LHCN-M2 (cell line): ENCODE measurements at regions not wholly inside any gene's neighbourhood (a gene's known extent, or its start where the extent isn't known, plus 50 kb on each side); places are given as distances from the start of the nearest gene placed in this dataset.
"Not testable (repeated sequence)": the region's sequence is repeated elsewhere in the genome, so short reads cannot be mapped to it uniquely, and the experiment has no call there.

Experiments
- DNase-seq: peaks from one replicate; pipeline ENCODE4 v3.0.0-alpha.2; 2012; ENCODE audit warnings: low read depth

- DNase-seq = not testable (repeated sequence)
These were observed 302.4 kb downstream of the GOLGA6L6 start for GRCh38 chr15:20239186-20239585.

GRCh38 chr15:20237256-20238020 is 304.2 kb downstream of the GOLGA6L6 start:
- DNase-seq = not testable (repeated sequence)

- DNase-seq = not testable (repeated sequence)
These were observed 305.9 kb downstream of the GOLGA6L6 start for GRCh38 chr15:20235728-20236127.

GRCh38 chr15:20234006-20234540 is 307.5 kb downstream of the GOLGA6L6 start:
- DNase-seq = not testable (repeated sequence)

GRCh38 chr15:20232457-20232856 is 309.1 kb downstream of the GOLGA6L6 start:
- not testable (repeated sequence) for DNase-seq

GRCh38 chr15:20230656-20231055 is 310.9 kb downstream of the GOLGA6L6 start:
- not testable (repeated sequence) for DNase-seq

GRCh38 chr15:20228791-20229190 is 312.8 kb downstream of the GOLGA6L6 start:
- not testable (repeated sequence) for DNase-seq

GRCh38 chr15:20227119-20227853 is 314.3 kb downstream of the GOLGA6L6 start:
- not testable (repeated sequence) for DNase-seq

- not testable (repeated sequence) for DNase-seq
These were observed 315.1 kb downstream of the GOLGA6L6 start for GRCh38 chr15:20226531-20226930.

GRCh38 chr15:20221063-20221462 is 320.5 kb downstream of the GOLGA6L6 start:
- not testable (repeated sequence) for DNase-seq

- not testable (repeated sequence) for DNase-seq
These were observed 322.4 kb downstream of the GOLGA6L6 start for GRCh38 chr15:20219171-20219570.

- DNase-seq = not testable (repeated sequence)
These were observed 325.9 kb downstream of the GOLGA6L6 start for GRCh38 chr15:20215700-20216099.

- DNase-seq = not testable (repeated sequence)
These were observed 327.5 kb downstream of the GOLGA6L6 start for GRCh38 chr15:20214101-20214500.

GRCh38 chr15:20211508-20211907 is 330.1 kb downstream of the GOLGA6L6 start:
- DNase-seq = not testable (repeated sequence)

GRCh38 chr15:20209973-20210372 is 331.6 kb downstream of the GOLGA6L6 start:
- not testable (repeated sequence) for DNase-seq

- DNase-seq = not testable (repeated sequence)
These were observed 334.0 kb downstream of the GOLGA6L6 start for GRCh38 chr15:20207607-20208006.

- not testable (repeated sequence) for DNase-seq
These were observed 334.4 kb downstream of the GOLGA6L6 start for GRCh38 chr15:20207198-20207597.

- DNase-seq = not testable (repeated sequence)
These were observed 337.3 kb downstream of the GOLGA6L6 start for GRCh38 chr15:20204177-20204866.

GRCh38 chr15:20203649-20204150 is 337.9 kb downstream of the GOLGA6L6 start:
- DNase-seq = not testable (repeated sequence)

GRCh38 chr15:20194591-20195198 is 346.9 kb downstream of the GOLGA6L6 start:
- not testable (repeated sequence) for DNase-seq
